AML-193 (cell line): ENCODE measurements at regions not wholly inside any gene's neighbourhood (a gene's known extent, or its start where the extent isn't known, plus 50 kb on each side); places are given as distances from the start of the nearest gene placed in this dataset.
"Not testable (repeated sequence)": the region's sequence is repeated elsewhere in the genome, so short reads cannot be mapped to it uniquely, and the experiment has no call there.

Experiments
- DNase-seq, 2 experiments: peaks; one replicate each; lab custom pipeline; 2025; lab: John Stamatoyannopoulos, UW

GRCh38 chr9:107792596-107792995 is 303.0 kb upstream of the KLF4 start:
- DNase-seq: no peak

GRCh38 chr9:107792006-107792405 is 302.4 kb upstream of the KLF4 start:
- no peak for DNase-seq

DNA sequence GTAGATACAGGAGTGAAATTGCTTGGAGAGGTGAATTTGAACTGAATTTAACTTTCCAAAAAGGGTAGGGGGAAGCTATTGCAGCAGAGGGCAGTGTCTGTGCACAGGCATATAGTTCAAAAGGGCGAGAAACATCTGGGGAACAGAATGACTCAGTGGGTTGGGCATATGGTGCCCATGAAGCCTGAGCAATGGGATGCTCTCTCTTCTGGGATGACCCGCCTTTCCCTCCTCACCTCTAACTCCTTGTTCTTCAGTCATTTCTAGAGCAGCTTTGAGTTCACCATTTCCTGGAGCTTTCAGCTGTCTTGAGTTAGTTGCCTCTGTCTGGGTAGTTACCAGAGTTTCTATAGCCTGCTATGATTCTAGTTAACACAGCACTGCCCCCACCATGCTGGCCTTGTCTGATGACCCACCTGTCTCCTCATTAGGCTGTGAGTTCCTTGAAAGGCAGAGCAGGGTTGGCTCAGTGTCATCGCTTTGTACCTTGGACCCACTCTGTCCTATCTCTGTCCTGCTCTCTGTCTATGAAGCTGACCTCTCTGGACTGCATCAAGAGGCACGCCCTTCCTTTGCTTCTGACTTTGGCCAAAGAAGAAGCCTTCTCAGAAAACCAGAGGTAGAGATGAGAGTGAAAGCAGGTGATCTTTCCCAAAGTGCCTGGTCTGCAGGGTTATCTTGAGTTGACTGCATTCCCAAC is 299.6 kb upstream of the KLF4 start:
- no peak for DNase-seq

DNA sequence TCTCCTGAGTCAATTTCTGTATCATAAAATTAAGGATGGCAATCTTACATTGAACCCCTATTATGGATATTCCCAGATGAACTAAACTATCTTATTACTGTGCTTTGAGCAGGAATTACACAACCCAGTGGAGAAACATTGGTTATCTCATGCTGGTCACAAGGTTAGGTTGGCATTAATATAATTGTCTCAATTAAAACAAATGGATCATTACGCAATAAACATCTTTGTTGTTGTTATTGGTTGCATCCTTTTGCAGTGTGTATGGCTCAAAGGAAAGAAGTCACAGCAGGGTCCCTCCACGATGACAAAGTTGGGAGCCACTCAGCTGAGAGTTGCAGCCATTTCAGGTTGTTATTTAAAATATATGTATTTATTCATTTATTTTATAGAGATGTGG is 297.0 kb upstream of the KLF4 start:
- DNase-seq: no peak

GRCh38 chr9:107784235-107784958 is 294.8 kb upstream of the KLF4 start:
- DNase-seq: no peak

GRCh38 chr9:107782789-107783188 is 293.2 kb upstream of the KLF4 start:
- no peak for DNase-seq

DNA sequence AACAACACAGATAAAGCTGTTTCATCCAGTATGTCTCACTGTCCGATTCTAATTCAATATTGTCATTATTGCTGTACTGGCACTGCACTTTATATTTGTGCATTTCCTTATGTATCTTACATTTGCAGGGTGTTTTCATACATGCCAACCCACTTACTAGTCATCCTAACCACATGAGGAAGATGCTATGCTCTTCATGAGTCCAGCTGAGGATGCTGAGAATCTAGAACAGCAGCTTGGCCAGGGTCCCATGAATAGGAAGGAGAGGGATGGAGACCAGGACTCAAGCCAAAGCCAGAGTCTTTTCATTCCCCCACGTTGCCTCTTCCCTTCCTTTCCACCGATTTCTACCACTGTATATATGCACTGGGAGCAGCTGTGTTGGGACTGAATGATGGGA is 292.8 kb upstream of the KLF4 start:
- DNase-seq: no peak

GRCh38 chr9:107780960-107781359 is 291.4 kb upstream of the KLF4 start:
- no peak for DNase-seq

DNA sequence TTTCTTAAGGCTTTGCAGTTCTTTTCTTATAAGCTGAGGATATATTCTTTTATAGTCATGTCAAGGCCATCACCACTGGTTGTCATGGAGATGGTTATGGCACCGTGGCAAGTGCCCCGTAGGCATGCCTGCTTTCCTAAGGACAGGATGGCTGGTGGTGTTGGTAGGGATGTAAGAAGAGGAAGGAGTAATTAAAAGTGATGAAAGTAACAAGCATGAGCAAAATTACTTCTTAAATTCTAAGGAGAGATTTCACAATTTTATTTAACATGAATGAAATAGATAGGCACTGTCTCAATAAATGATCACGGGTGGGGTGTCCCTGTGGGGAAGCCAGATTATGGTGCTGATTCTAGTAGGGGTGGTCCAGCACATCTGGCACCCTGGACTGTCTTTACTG is 290.2 kb upstream of the KLF4 start:
- no peak for DNase-seq

- no peak for DNase-seq
Measured at GRCh38 chr9:107778661-107779060, 289.1 kb upstream of the KLF4 start.

DNA sequence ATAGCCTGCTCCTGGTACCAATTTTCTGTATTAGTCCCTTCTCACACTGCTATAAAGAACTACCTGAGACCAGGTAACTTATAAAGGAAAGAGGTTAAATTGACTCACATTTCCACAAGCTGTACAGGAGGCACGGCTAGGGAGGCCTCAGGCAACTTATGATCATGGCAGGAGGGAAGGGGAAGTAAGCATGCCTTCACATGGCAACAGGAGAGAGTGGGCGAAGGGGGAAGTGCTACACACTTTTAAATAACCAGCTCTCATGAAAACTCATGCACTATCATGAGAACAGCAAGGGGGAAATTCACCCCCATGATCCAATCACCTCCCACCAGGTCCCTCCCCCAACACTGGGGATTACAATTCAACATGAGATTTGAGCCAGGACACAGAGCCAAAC is 284.5 kb upstream of the KLF4 start:
- DNase-seq: not testable (repeated sequence)

GRCh38 chr9:107772988-107773387 is 283.4 kb upstream of the KLF4 start:
- no peak for DNase-seq

DNA sequence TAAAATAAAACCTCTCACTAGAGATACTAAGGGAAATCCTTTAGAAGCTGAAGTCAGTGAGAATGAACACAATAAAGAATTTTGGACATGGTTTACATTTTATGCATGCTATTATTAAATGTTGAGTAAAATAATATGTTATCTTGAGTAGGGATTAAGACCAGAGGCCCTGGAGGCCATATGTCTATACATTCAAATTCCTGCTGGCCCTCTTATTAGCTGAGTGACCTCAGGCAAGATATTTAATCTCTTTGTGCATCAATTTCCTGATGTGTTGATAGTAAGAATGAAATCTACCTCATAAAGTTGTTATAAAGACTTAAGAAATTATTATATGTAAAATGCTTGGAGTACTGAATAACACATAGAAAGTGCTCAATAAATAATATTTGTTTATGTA is 281.1 kb upstream of the KLF4 start:
- DNase-seq: no peak

DNA sequence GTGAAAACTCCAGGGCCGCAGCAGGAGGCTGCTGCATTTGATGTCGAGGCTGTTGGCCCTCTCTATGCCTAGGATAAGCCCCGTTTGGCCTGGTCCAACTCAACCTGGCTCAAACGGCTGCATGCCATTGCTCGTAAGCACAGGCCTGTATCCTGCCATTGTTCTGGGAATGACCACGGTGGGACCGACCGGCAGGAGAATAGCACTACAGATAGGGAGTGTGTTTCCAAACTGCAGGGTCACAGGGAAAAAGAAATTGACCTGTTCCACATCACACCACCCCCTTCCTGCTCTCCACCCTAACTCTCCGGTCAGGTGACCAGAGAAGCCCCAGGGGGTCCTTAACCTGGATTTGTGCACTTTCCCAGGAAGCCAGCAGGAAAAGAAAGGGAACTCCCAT is 278.7 kb upstream of the KLF4 start:
- no peak for DNase-seq

DNA sequence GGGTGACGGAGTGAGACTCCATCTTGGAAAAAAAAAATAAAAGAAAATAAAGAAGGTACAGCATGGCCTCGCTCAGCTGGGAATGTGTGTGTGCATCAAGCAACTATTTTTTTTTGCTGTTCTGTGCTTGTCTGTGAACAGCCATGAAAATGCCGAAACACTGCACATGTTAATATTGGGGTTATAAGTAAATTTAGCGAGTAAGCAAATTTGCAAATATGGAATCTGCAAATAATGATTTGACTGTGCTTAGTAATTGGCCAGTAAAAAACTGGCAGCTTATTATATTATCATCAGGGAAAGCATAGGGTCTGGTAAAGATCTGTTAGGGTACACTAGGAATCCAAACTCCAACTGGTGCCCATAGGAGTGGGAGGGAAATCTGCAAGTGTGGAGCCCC is 278.1 kb upstream of the KLF4 start:
- DNase-seq: no peak

DNA sequence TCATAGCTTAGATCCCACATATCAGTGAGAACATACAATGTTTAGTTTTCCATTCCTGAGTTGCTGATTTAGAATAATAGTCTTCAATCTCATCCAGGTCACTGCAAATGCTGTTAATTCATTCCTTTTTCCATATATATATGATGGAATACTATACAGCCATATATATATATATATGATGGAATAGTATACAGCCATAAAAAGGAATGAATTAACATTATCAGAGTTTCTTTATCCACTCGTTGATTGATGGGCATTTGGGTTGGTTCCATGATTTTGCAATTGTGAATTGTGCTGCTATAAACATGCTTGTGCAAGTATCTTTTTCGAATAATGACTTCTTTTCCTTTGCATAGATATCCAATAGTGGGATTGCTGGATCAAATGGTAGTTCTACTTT is 273.9 kb upstream of the KLF4 start:
- not testable (repeated sequence) for DNase-seq

GRCh38 chr9:107761307-107761706 is 271.7 kb upstream of the KLF4 start:
- no peak for DNase-seq

DNA sequence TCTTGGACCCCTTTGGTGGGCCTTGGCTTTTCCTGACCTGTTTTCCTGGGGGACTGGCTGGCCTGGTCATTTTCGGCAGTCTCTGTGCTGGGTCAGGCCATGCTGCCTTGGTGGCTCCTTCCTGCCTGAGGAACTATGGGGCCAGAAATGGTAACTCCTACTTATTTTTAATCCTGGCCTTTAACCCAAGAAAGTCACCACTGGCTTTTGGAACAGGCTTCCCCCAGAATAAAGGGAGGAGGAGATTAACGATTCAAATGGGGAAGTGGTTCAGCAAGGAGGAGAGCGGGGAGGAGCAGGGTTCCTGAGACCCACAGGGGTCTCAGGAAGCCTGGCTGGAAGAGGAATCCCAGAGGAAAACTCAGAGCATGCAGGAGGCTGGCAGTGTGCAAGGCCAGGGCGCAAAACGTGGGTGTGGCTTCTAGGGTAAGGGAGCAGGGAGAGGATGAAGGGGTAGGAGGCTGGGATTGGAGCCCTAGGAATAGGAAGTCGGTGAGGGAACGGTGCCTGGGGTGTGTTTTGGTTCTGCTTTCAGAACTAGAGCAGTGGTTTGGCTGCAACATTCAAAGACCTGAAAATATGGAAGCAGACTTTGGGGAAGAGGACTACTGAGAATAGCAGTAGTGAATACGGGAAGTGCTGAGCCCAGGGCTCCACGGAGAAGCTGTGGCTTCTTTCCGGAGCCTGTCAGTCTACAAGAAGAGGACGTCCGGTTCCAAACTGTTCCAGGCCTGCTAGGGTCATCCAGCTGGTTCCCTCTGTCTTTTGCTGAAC is 271.1 kb upstream of the KLF4 start:
- DNase-seq: no peak

DNA sequence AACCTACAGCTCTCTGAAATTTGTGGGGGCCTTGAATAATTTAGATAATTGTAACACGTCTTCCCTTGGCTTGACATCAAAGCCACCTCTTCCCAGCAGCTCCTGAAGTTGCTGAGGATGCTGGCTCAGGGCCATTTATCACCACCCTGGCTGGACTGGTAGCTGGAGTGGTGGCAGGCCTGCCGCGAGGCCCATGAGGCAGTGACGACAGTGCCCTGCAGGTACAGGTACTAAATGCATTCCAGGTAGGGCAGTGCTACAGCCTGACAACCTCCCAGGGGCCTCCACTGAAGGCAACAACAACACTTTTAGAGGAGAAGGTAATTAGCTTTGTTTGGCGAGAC is 270.2 kb upstream of the KLF4 start:
- no peak for DNase-seq

DNA sequence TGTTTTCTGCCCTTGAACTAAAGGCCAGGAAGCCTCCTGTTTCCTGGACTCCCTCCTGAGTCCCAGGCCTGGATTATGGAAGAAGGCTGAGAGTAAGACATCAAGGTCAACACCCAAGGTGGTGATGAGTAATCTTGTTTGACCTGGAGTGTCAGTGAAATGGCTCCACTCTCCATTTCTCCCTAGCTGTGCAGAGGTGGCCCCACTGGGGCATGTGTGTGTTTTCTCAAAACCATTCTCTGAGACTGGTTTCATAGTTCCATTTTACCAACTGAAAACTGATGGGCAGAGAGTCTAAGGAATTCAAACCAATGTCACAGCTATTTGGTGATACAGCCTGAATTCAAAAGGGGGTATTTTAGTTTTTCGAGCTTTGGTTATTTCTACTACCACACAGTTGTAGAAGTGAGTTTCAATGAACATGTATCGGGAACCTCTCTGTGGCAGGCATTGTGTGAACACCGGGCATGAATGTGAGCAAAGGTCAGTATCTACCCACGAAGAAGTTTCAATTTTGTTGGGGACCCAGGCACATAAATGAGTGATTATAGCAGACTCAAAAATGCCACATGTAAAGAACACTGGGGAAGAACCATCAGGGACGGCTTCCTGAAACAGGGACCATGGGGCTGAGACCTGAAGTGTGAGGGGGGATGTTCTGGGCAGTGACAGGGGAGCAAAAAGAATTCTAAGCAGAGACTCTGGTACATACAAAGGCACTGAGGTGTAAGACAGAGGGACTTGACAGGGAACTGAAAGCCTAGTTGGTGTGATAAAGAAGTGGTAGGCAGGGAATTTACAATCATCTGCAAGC is 269.6 kb upstream of the KLF4 start:
- DNase-seq: no peak

DNA sequence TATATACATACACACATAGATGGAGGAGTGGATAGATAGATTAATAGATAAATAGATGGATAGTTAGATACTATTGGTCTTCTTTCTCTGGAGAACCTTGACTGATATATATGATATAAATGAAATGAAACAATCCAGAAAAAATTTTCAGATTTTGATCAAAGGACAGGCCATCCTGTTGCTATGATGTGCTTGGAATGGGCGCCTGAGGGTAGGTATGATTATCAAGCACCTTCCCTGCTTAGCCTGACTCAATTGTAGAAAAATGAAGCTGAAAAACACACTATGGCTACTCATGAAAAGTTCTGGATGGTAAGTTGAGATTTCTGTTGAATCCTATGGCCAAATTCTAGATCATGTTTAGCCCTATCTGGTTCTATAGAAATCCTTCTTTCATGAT is 266.5 kb upstream of the KLF4 start:
- DNase-seq: no peak

DNA sequence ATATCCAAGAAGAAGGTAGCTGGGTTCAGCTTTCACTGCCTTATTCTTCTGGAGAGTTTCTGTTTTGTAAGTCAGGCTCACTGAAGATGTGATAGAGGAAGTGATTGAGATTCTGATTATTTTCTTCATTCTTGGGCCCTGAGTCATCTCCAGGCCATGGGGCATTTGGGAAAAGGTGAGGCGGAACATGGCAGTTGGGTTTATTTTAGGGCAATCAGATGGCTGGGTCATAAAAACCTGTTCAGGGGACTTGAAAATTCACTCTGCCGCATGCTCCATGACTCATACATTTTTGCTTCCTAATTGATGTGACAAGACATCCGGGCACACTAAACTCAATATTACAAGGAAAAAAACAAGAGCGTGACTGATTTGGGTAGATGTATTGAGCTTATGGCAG is 265.7 kb upstream of the KLF4 start:
- DNase-seq: no peak
